ENCODE measurements at regions not wholly inside any gene's neighbourhood (a gene's known extent, or its start where the extent isn't known, plus 50 kb on each side); places are given as distances from the start of the nearest gene placed in this dataset.
A peak's percentile ranks its signal among the peaks of the same experiment; 100 is the strongest.

DNA sequence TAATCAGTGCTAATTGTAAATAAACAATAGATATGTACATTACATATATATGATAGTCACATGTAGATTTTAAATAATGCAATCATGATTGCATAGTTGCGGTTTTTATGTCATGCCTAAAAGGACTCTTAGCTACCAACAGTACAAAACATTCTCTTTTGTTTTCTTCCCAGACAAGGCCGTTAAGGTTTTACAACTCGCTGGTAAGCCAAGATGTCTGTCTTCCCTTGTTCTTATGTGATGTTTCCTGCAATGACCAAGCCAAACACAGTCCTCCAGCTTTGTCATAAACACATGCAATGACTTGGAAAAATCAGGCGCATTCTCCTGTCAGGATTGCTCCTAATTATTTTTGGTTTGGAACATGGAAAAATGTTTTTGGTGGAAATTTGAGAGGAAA lies 192.3 kb upstream of the GLI3 start:
- Histone ChIP-seq H2AFZ (ENCODE audit: low read depth, low read length) (peak overlapping the region; percentile 66), H3K9me3 (ENCODE audit: low read length) (no peaks in the 10 kb centered on the region), H3K27me3 (ENCODE audit: insufficient read depth, low read length) (no peaks in the 10 kb centered on the region), H3K4me1 (ENCODE audit: insufficient read depth, low read length) (no peaks in the 10 kb centered on the region), H3K4me3 (ENCODE audit: low read length) (no peak overlapping the region), H3K36me3 (ENCODE audit: insufficient read depth, low read length) (no peaks in the 10 kb centered on the region)

DNA sequence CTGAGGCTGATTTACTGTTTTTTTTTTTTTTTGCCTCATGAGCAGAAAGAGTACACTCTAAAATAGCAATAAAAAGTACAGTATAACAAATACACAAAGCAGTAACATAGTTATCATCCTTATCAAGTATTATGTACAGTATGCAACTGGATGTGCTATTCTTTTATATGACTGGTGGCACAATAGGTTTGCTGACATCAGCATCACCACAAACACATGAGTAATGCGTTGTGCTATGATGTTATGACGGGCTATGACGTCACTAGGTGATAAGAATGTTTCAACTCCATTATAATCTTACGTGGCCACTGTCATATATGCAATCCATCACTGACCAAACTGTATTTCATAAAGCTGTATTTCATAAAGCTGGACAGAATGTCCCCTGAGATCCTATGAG lies 189.2 kb upstream of the GLI3 start:
- no peaks in the 10 kb centered on the region for H3K9me3 ChIP-seq (ENCODE audit: low read length)
- H3K27me3 ChIP-seq (ENCODE audit: insufficient read depth, low read length): no peaks in the 10 kb centered on the region
- no peak overlapping the region for H2AFZ ChIP-seq (ENCODE audit: low read depth, low read length)
- H3K36me3 ChIP-seq (ENCODE audit: insufficient read depth, low read length): no peaks in the 10 kb centered on the region
- H3K4me3 ChIP-seq (ENCODE audit: low read length): no peak overlapping the region
- no peaks in the 10 kb centered on the region for H3K4me1 ChIP-seq (ENCODE audit: insufficient read depth, low read length)

DNA sequence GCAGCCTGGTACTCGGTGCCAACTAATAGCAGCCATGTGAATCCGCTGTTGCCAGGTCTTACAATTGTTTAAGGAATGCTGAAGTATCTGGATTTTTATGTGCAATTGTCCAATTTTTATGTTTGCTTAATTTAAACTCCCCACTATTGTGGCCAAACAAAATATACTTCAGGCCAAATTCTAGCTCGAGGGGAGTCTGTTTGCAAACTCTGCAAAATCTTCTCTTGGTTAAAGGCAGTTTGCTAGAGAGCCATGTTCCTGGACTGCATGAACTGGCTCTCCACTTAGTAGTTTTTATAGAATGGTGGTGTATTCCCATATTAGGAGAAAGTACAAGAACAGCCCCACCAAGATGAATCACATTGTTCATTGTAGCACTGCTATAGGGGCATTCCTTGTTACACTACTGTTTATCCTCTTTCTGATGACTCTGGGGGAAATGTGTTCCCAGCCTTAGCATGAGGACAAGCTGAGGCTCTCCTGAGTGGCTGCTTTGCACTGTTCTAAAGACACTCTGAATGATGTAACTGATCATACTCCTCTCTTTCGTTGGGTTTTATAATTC lies 178.0 kb upstream of the GLI3 start:
- no peaks in the 10 kb centered on the region for H3K27me3 ChIP-seq (ENCODE audit: insufficient read depth, low read length)
- no peaks in the 10 kb centered on the region for H3K4me1 ChIP-seq (ENCODE audit: insufficient read depth, low read length)
- H2AFZ ChIP-seq (ENCODE audit: low read depth, low read length): no peak overlapping the region
- H3K4me3 ChIP-seq (ENCODE audit: low read length): no peak overlapping the region
- H3K9me3 ChIP-seq (ENCODE audit: low read length): no peaks in the 10 kb centered on the region
- no peaks in the 10 kb centered on the region for H3K36me3 ChIP-seq (ENCODE audit: insufficient read depth, low read length)

DNA sequence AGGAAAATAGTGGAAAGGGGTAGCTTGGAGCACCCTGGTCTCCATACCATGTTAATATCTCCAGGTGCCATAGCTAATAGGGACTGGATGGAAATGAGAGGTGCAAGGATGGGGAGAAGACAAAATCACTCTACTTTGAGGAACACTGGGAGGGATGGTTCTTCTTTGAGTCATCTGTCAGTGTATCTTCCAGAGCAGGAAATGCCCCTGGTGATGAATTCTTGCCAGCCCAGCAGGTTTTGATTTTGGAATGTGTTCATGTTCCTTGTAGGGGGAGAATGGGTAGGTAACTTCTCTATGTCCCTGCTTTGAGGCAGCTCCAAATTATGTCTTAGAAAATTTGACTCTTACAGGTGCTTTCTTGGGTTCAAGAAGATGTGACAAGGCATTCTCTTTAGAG lies 177.0 kb upstream of the GLI3 start:
- Histone ChIP-seq H3K4me1 (ENCODE audit: insufficient read depth, low read length) (no peaks in the 10 kb centered on the region), H3K27me3 (ENCODE audit: insufficient read depth, low read length) (no peaks in the 10 kb centered on the region)

DNA sequence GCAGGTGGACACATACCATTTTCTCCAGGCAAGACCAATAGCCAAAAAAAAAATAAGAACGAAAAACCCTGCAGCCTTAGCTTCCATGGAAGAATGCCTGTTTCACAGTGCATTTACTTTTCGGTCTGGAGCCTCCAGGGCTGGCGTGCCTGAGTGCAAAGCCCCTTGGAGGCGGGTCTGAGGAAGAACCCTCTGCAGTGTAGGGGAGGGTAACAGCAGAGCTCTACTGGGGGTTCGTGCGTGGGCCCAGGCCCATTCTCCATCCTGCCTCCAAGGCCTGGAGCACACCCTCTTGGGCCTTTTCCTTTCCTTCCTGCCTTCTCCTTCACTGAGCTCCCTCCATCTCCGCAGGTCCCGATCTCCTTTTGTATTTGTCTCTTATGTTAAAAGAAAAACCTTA lies 172.3 kb upstream of the GLI3 start:
- Histone ChIP-seq H2AFZ (ENCODE audit: low read depth, low read length) (no peak overlapping the region), H3K9me3 (ENCODE audit: low read length) (no peaks in the 10 kb centered on the region), H3K36me3 (ENCODE audit: insufficient read depth, low read length) (no peaks in the 10 kb centered on the region), H3K4me1 (ENCODE audit: insufficient read depth, low read length) (peaks cover 7% of the 10 kb centered on the region), H3K27me3 (ENCODE audit: insufficient read depth, low read length) (no peaks in the 10 kb centered on the region), H3K4me3 (ENCODE audit: low read length) (no peak overlapping the region)

More for the DNA sequence above, 177.0 kb upstream of the GLI3 start:
- no peaks in the 10 kb centered on the region for H3K36me3 ChIP-seq (ENCODE audit: insufficient read depth, low read length)
- H2AFZ ChIP-seq (ENCODE audit: low read depth, low read length): no peak overlapping the region
- no peaks in the 10 kb centered on the region for H3K9me3 ChIP-seq (ENCODE audit: low read length)
- no peak overlapping the region for H3K4me3 ChIP-seq (ENCODE audit: low read length)

DNA sequence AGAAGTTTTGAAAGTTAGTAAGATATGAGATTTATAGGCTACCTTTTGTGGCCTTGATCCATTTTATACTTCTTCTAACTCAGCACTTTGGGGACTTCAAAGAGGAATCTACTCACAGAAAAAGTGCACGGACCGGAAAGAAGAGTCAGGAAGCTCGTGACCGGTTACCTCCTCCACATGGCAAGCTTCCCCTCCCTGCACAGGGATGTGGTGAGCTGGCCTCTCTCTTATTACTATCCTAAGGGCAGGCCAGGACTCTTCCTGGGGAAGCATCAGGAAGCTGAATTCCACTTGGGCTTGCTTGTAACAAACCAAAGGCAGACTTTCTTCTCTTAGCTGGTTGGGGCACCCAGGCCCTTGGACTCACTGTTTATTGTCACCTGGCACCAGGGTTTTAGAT lies 170.8 kb upstream of the GLI3 start:
- no peaks in the 10 kb centered on the region for H3K27me3 ChIP-seq (ENCODE audit: insufficient read depth, low read length)
- H3K36me3 ChIP-seq (ENCODE audit: insufficient read depth, low read length): no peaks in the 10 kb centered on the region
- H3K9me3 ChIP-seq (ENCODE audit: low read length): no peaks in the 10 kb centered on the region
- H3K4me1 ChIP-seq (ENCODE audit: insufficient read depth, low read length): peaks cover 15% of the 10 kb centered on the region
- no peak overlapping the region for H2AFZ ChIP-seq (ENCODE audit: low read depth, low read length)
- H3K4me3 ChIP-seq (ENCODE audit: low read length): no peak overlapping the region

DNA sequence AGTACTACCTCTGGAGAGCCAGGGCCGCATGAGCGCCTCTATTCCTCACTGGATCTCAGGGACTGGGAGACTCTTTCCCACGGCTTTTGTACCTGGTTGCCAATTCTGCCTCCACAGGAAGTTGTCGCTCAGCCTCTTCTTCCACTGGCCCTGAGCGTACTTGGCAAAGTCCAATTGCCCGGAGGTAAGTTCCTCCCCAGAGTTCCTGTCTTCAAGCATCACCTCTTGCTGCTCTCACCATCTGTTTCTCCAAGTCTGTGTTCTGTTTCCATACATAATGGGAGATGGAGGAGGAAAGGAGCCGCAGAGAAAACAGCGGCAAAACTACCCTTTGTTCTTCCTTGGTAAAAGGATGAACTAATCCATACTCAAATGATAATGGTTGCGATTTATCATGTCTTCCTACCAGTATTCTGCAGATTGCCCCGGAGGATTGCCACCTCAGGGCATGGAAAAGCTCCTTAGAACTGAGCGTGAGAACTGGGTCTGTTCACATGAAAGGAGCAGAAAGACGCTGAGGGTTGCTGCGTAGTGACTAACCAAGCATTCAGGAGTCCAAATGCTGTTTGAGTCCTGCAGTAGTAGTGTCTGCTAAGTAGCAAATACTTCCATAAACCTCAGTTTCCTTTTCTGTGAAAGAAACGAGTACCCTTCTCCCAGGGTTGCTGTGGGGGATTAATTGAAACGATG lies 170.2 kb upstream of the GLI3 start:
- Histone ChIP-seq H3K36me3 (ENCODE audit: insufficient read depth, low read length) (no peaks in the 10 kb centered on the region), H3K27me3 (ENCODE audit: insufficient read depth, low read length) (no peaks in the 10 kb centered on the region), H2AFZ (ENCODE audit: low read depth, low read length) (no peak overlapping the region)

DNA sequence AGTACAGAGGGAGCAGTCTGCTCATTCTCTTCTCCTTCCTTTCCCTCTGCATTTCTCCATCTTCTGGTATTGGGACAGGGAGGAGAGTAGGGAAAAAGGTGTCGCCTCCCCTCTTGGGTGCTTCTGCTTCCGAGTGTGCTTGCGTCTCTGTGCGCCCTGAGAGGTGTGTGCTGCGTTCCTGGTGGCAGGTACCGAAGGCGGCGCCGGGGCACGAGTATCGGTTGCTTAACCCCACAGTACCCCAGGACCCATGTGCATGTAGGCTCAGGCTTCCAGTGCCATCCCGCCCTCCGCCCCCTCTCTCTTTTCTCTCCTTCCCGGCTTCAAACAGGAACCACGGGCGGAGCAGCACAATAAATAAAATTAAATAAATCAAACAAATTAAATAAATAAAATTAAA lies 169.3 kb upstream of the GLI3 start:
- Histone ChIP-seq H3K9me3 (ENCODE audit: low read length) (no peaks in the 10 kb centered on the region), H3K4me3 (ENCODE audit: low read length) (no peak overlapping the region), H3K4me1 (ENCODE audit: insufficient read depth, low read length) (peaks cover 15% of the 10 kb centered on the region), H3K27me3 (ENCODE audit: insufficient read depth, low read length) (no peaks in the 10 kb centered on the region), H3K36me3 (ENCODE audit: insufficient read depth, low read length) (no peaks in the 10 kb centered on the region), H2AFZ (ENCODE audit: low read depth, low read length) (no peak overlapping the region)

More for the DNA sequence above, 170.2 kb upstream of the GLI3 start:
- Histone ChIP-seq H3K4me1 (ENCODE audit: insufficient read depth, low read length) (peaks cover 15% of the 10 kb centered on the region), H3K4me3 (ENCODE audit: low read length) (no peak overlapping the region), H3K9me3 (ENCODE audit: low read length) (no peaks in the 10 kb centered on the region)

DNA sequence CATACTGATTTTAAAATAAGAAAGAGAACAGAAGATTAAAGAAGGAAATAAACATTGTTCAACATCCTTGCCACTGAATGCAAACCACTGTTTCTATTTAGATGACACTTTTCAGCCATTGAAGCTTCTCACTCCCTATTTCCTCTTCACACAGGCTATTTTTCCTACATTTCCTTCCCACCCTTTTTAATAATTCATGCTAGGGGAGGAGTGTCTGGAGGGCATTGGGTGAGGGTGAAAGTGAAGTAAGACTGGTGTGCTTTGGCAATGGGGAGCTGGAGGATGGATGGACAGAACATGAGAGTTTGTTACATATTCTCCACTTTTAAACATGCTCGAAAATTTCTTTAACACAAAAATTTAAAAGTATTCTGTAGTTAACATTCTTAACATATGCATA lies 168.8 kb upstream of the GLI3 start:
- H3K27me3 ChIP-seq (ENCODE audit: insufficient read depth, low read length): no peaks in the 10 kb centered on the region
- H2AFZ ChIP-seq (ENCODE audit: low read depth, low read length): no peak overlapping the region
- no peak overlapping the region for H3K4me3 ChIP-seq (ENCODE audit: low read length)
- H3K36me3 ChIP-seq (ENCODE audit: insufficient read depth, low read length): no peaks in the 10 kb centered on the region
- no peaks in the 10 kb centered on the region for H3K9me3 ChIP-seq (ENCODE audit: low read length)
- peaks cover 15% of the 10 kb centered on the region for H3K4me1 ChIP-seq (ENCODE audit: insufficient read depth, low read length)

DNA sequence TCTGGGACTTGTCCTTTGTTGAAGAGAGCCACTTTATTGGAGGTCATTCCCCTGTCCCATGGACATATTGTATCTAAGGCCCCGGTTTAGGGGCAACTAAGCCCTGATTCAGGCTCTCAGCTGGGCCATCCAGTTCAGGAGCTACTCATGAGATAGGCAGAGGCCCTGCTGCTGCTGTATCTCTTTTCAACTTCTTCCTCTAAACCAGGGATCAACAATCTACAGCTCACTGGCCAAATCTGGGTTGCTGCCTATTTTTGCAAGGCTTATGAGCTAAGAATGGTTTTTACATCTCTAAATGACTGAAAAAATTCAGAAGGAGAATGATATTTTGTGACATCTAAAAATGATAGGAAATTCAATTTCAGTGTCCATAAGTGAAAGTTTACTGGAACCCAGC lies 166.8 kb upstream of the GLI3 start:
- H3K4me1 ChIP-seq (ENCODE audit: insufficient read depth, low read length): peaks cover 15% of the 10 kb centered on the region
- H3K27me3 ChIP-seq (ENCODE audit: insufficient read depth, low read length): no peaks in the 10 kb centered on the region
- no peak overlapping the region for H3K4me3 ChIP-seq (ENCODE audit: low read length)
- no peaks in the 10 kb centered on the region for H3K36me3 ChIP-seq (ENCODE audit: insufficient read depth, low read length)
- no peak overlapping the region for H2AFZ ChIP-seq (ENCODE audit: low read depth, low read length)
- no peaks in the 10 kb centered on the region for H3K9me3 ChIP-seq (ENCODE audit: low read length)

DNA sequence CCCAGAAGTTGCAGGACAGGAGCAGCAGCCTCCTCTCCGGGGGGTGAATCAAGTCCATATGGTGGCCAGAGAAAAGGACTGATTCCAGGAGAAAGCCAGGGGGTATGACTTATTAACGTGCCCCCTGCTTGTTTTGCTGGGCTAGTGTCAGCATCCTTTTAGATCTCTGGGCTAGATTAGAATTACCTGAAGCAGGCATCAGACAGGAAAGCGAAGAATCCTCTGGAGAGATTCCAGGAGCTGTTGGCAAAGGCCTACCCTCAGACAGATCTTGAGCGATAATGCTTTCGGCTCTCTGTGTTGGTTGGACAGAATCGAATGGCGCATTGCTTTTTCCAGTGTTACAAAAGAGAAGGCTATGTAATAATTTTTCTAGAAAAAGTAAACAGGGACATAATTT lies 164.0 kb upstream of the GLI3 start:
- Histone ChIP-seq H3K9me3 (ENCODE audit: low read length) (no peaks in the 10 kb centered on the region), H3K4me1 (ENCODE audit: insufficient read depth, low read length) (peaks cover 15% of the 10 kb centered on the region), H3K27me3 (ENCODE audit: insufficient read depth, low read length) (no peaks in the 10 kb centered on the region), H3K36me3 (ENCODE audit: insufficient read depth, low read length) (no peaks in the 10 kb centered on the region), H3K4me3 (ENCODE audit: low read length) (no peak overlapping the region), H2AFZ (ENCODE audit: low read depth, low read length) (no peak overlapping the region)

DNA sequence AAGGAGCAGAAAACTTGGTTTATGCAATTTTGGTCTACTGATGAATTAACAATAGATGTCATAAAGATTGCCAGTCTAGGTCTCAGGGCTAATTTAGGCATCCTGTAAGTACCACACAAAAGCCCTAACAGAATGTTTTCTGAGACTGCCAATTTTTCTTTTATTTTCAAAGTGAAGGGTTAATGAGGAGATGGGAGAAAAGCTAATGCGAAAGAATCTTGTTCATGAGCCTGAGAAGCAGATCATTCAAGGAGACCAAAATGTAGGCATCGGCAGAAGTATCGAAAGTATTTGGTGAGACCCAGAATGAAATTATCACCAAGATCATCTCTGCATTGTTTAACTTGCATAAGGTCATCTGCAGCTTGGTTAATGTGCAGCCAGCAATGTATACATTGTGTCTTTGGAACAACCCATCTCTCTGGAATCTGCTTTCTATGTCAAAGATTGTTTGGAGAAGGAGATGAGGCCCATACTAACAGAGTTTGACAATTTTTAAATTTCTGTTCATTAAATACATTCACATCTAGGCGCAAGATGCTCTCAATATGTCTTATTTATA lies 163.3 kb upstream of the GLI3 start:
- H3K36me3 ChIP-seq (ENCODE audit: insufficient read depth, low read length): no peaks in the 10 kb centered on the region
- H3K9me3 ChIP-seq (ENCODE audit: low read length): no peaks in the 10 kb centered on the region
- peaks cover 15% of the 10 kb centered on the region for H3K4me1 ChIP-seq (ENCODE audit: insufficient read depth, low read length)
- no peaks in the 10 kb centered on the region for H3K27me3 ChIP-seq (ENCODE audit: insufficient read depth, low read length)
- no peak overlapping the region for H3K4me3 ChIP-seq (ENCODE audit: low read length)
- H2AFZ ChIP-seq (ENCODE audit: low read depth, low read length): no peak overlapping the region

DNA sequence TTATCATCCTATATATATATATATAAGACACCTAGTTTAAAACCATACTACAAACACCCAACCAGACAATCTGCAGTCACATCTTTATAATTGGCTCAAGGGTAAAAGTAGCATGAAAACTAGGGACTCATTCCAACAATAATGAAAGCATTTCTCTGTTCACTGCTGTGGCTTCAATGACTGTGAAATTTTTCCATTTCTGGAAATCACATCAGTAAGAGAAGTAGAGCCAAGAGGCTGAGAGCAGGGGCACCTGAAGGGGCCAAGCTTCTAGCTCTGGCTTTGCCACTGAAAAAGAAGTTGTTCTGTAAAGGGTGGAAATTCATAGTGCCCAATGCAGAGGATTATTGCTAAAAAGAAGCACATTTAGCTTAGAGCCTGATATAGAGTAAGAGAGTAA lies 158.6 kb upstream of the GLI3 start:
- H3K36me3 ChIP-seq (ENCODE audit: insufficient read depth, low read length): no peaks in the 10 kb centered on the region
- no peaks in the 10 kb centered on the region for H3K4me1 ChIP-seq (ENCODE audit: insufficient read depth, low read length)
- H2AFZ ChIP-seq (ENCODE audit: low read depth, low read length): no peak overlapping the region
- H3K9me3 ChIP-seq (ENCODE audit: low read length): no peaks in the 10 kb centered on the region
- no peaks in the 10 kb centered on the region for H3K27me3 ChIP-seq (ENCODE audit: insufficient read depth, low read length)
- no peak overlapping the region for H3K4me3 ChIP-seq (ENCODE audit: low read length)

DNA sequence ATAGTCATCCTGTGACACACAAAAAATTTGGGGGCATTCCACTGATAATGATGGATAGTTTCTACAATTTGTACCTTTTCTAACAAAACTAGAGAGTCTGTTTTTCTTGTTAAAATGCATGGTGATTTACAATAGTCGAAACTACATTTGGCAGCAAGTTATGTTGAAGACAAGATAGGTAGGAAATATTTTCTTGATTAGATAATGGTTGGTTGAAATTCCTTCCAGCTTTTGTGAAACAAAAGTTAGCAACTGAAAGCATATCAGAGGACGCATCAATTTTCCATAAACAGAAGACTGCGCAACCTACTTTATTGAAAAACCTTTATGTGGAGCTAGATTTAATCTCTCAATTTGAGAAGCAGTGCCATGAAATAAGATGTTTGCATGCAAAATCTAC lies 155.8 kb upstream of the GLI3 start:
- no peaks in the 10 kb centered on the region for H3K36me3 ChIP-seq (ENCODE audit: insufficient read depth, low read length)
- H3K4me3 ChIP-seq (ENCODE audit: low read length): no peak overlapping the region
- no peaks in the 10 kb centered on the region for H3K4me1 ChIP-seq (ENCODE audit: insufficient read depth, low read length)
- H2AFZ ChIP-seq (ENCODE audit: low read depth, low read length): no peak overlapping the region
- no peaks in the 10 kb centered on the region for H3K9me3 ChIP-seq (ENCODE audit: low read length)
- no peaks in the 10 kb centered on the region for H3K27me3 ChIP-seq (ENCODE audit: insufficient read depth, low read length)
